ENCODE measurements at regions not wholly inside any gene's neighbourhood (a gene's known extent, or its start where the extent isn't known, plus 50 kb on each side); places are given as distances from the start of the nearest gene placed in this dataset.

GRCh38 chr13:80151016-80151415 is 189.9 kb downstream of the SPRY2 start:
- TF ChIP-seq CTCF (IDR thresholded peaks at IDR 0.05) (no peak), POLR2A (IDR thresholded peaks at IDR 0.05) (no peak)
